ENCODE measurements at regions not wholly inside any gene's neighbourhood (a gene's known extent, or its start where the extent isn't known, plus 50 kb on each side); places are given as distances from the start of the nearest gene placed in this dataset.

DNA sequence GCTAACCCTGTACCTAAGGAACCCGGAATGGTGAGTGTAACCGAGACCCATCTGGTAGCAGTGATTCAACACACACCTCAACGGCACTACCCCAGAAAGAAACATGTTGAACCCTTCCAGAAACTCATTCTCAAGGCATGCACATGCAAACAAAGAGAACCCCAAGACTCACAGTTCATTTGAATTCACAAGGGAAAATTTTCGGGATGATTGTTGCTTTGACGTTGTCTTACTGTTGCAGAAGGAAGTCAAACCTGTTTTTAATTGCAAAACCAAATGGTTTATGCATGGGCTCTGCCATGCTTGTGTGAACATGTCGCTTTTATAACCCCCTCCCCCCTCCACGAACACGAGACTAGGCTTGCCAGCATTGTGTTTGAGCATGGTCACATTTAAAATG is 539.7 kb downstream of the GATA3 start:
- 65 to 74% methylated on average over 8 of the region's 8 CpGs for WGBS, 2 donors
- FAIRE-seq (no peak), DNase-seq (no peak), ATAC-seq (no peak)
- no peaks in the 10 kb centered on the region for H3K9me3 ChIP-seq
- no peak for TF ChIP-seq CTCF (IDR thresholded peaks at IDR 0.05)
- H3K4me3 ChIP-seq = no peak overlapping the region
- no peaks in the 10 kb centered on the region for H3K4me1 ChIP-seq
- peaks cover 0 to 5% (median 2%) of the 10 kb centered on the region in 4 donors for H3K27me3 ChIP-seq
- intact Hi-C loops (cut with DNase I) = loop anchor here in 1 of 3 donors (10.0 kb wide), 1 partner anchor 89 kb away; no protein-coding TSS in a partner anchor
- no peak overlapping the region for H3K27ac ChIP-seq
- no peaks in the 10 kb centered on the region for H3K36me3 ChIP-seq

DNA sequence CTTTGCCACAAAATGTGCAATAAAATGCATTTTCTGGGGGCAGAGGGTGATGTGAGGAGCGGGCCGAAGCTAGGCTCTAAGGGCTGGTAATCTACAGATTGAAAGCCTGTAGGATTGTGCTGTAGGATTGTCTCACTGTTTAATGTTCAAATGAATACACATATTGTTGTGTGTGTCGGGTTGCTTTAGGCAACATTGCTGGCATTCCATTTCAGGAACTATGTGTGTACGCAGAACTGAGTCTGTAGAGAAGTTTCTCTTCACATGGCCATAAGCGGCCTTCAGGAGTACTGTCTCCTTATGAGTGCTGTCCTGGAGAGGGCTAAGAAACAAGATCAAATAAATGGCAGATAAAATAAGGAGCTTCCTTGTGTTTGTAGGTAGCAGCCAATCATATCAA is 540.2 kb downstream of the GATA3 start:
- H3K4me1 ChIP-seq = no peaks in the 10 kb centered on the region
- WGBS, 2 donors = 47 to 49% methylated on average over 5 of the region's 5 CpGs
- no peaks in the 10 kb centered on the region for H3K36me3 ChIP-seq
- no peak overlapping the region for H3K27ac ChIP-seq
- no peak for DNase-seq
- TF ChIP-seq CTCF (IDR thresholded peaks at IDR 0.05) = no peak
- peaks cover 0 to 5% (median 2%) of the 10 kb centered on the region in 4 donors for H3K27me3 ChIP-seq
- no peak for ATAC-seq
- no peaks in the 10 kb centered on the region for H3K9me3 ChIP-seq
- FAIRE-seq = no peak
- intact Hi-C loops (cut with DNase I) = loop anchor here in 1 of 3 donors (10.0 kb wide), 1 partner anchor 90 kb away; no protein-coding TSS in a partner anchor
- no peak overlapping the region for H3K4me3 ChIP-seq

DNA sequence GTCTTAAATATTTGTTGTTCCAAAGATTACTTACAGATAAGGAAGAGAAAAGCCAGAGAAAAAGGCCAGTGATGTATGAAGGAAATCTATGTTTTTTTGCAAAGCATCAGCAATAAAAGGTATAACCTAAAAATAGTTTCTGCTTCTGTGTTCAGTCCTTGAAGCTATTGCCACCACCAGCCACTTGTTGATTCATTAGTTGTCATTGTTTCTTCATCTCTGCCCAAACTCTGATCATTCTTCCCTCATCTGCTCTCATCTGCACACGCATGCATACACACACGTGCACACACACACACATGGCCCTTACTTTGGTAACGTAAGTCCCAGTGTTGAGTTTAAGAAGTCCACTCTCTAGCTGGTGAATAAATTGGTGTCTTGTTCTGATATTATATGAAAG is 540.7 kb downstream of the GATA3 start:
- Histone ChIP-seq H3K27me3 (peaks cover 0 to 5% (median 2%) of the 10 kb centered on the region in 4 donors), H3K27ac (no peak overlapping the region), H3K9me3 (no peaks in the 10 kb centered on the region), H3K4me1 (no peaks in the 10 kb centered on the region), H3K36me3 (no peaks in the 10 kb centered on the region), H3K4me3 (no peak overlapping the region)
- 39 to 41% methylated on average over 3 of the region's 3 CpGs for WGBS, 2 donors
- ATAC-seq (no peak), FAIRE-seq (no peak), DNase-seq (no peak)
- intact Hi-C loops (cut with DNase I) = loop anchor here in 1 of 3 donors (10.0 kb wide), 1 partner anchor 90 kb away; no protein-coding TSS in a partner anchor
- no peak for TF ChIP-seq CTCF (IDR thresholded peaks at IDR 0.05)

GRCh38 chr10:8596929-8597472 is 542.5 kb downstream of the GATA3 start:
- 57 to 64% methylated on average over 5 of the region's 5 CpGs for WGBS, 2 donors

More at GRCh38 chr10:8596929-8597472, 542.5 kb downstream of the GATA3 start:
- intact Hi-C loops (cut with DNase I) = loop anchor here in 1 of 3 donors (10.0 kb wide), 1 partner anchor 92 kb away; no protein-coding TSS in a partner anchor
- FAIRE-seq = no peak
- no peak for ATAC-seq
- no peaks in the 10 kb centered on the region for H3K36me3 ChIP-seq
- DNase-seq = no peak
- H3K4me3 ChIP-seq = no peak overlapping the region
- TF ChIP-seq CTCF (IDR thresholded peaks at IDR 0.05) = no peak
- H3K9me3 ChIP-seq = no peaks in the 10 kb centered on the region
- H3K4me1 ChIP-seq = no peaks in the 10 kb centered on the region
- H3K27me3 ChIP-seq = peaks cover 0 to 3% (median 0%) of the 10 kb centered on the region in 4 donors
- no peak overlapping the region for H3K27ac ChIP-seq
